ENCODE measurements at regions not wholly inside any gene's neighbourhood (a gene's known extent, or its start where the extent isn't known, plus 50 kb on each side); places are given as distances from the start of the nearest gene placed in this dataset.

GRCh38 chr9:90322296-90322695, 320.3 kb downstream of the DIRAS2 start:
- H3K27me3 ChIP-seq: no peaks in the 10 kb centered on the region
- DNase-seq: no peak
- no peaks in the 10 kb centered on the region for H3K36me3 ChIP-seq (ENCODE audit: low read depth, missing control alignments)
- H3K4me3 ChIP-seq: no peak overlapping the region
- no peak overlapping the region for H3K27ac ChIP-seq
- intact Hi-C loops (cut with DNase I; ENCODE audit: low total_unique reads): no loop called here
- TF ChIP-seq POLR2A (IDR thresholded peaks at IDR 0.05): no peak
- TF ChIP-seq CTCF (IDR thresholded peaks at IDR 0.05): no peak
- no peaks in the 10 kb centered on the region for H3K4me1 ChIP-seq
- no peaks in the 10 kb centered on the region for H3K9me3 ChIP-seq
- 26 to 34% methylated on average over 1 of the region's 1 CpG for WGBS, 2 donors

- Histone ChIP-seq H3K27me3 (no peaks in the 10 kb centered on the region), H3K9me3 (no peaks in the 10 kb centered on the region), H3K27ac (no peak overlapping the region), H3K4me1 (no peaks in the 10 kb centered on the region), H3K4me3 (no peak overlapping the region), H3K36me3 (ENCODE audit: low read depth, missing control alignments) (no peaks in the 10 kb centered on the region)
- intact Hi-C loops (cut with DNase I; ENCODE audit: low total_unique reads): no loop called here
- no peak for TF ChIP-seq POLR2A (IDR thresholded peaks at IDR 0.05)
- no peak for TF ChIP-seq CTCF (IDR thresholded peaks at IDR 0.05)
- WGBS, 2 donors: 77% methylated on average over 6 of the region's 6 CpGs
- DNase-seq: no peak
Observed at GRCh38 chr9:90325913-90326653, 316.5 kb downstream of the DIRAS2 start.

GRCh38 chr9:90330231-90330630, 312.4 kb downstream of the DIRAS2 start:
- TF ChIP-seq CTCF (IDR thresholded peaks at IDR 0.05) (no peak), POLR2A (IDR thresholded peaks at IDR 0.05) (no peak)
- 87 to 92% methylated on average over 3 of the region's 3 CpGs for WGBS, 2 donors
- H3K4me3 ChIP-seq: no peak overlapping the region
- no peaks in the 10 kb centered on the region for H3K9me3 ChIP-seq
- no peak for DNase-seq
- H3K27ac ChIP-seq: no peak overlapping the region
- H3K27me3 ChIP-seq: no peaks in the 10 kb centered on the region
- intact Hi-C loops (cut with DNase I; ENCODE audit: low total_unique reads): no loop called here
- no peaks in the 10 kb centered on the region for H3K36me3 ChIP-seq (ENCODE audit: low read depth, missing control alignments)
- H3K4me1 ChIP-seq: no peaks in the 10 kb centered on the region

- TF ChIP-seq POLR2A (IDR thresholded peaks at IDR 0.05) (no peak), CTCF (IDR thresholded peaks at IDR 0.05) (no peak)
- Histone ChIP-seq H3K27ac (no peak overlapping the region), H3K9me3 (no peaks in the 10 kb centered on the region), H3K4me1 (no peaks in the 10 kb centered on the region), H3K27me3 (no peaks in the 10 kb centered on the region), H3K4me3 (no peak overlapping the region), H3K36me3 (ENCODE audit: low read depth, missing control alignments) (no peaks in the 10 kb centered on the region)
- intact Hi-C loops (cut with DNase I; ENCODE audit: low total_unique reads): no loop called here
- WGBS, 2 donors: 67 to 69% methylated on average over 8 of the region's 8 CpGs
- no peak for DNase-seq
Observed at GRCh38 chr9:90331826-90332575, 310.6 kb downstream of the DIRAS2 start.

All from testis (tissue), 2 donors.